ENCODE measurements at regions not wholly inside any gene's neighbourhood (a gene's known extent, or its start where the extent isn't known, plus 50 kb on each side); places are given as distances from the start of the nearest gene placed in this dataset.
"Not testable (repeated sequence)": the region's sequence is repeated elsewhere in the genome, so short reads cannot be mapped to it uniquely, and the experiment has no call there.

DNA sequence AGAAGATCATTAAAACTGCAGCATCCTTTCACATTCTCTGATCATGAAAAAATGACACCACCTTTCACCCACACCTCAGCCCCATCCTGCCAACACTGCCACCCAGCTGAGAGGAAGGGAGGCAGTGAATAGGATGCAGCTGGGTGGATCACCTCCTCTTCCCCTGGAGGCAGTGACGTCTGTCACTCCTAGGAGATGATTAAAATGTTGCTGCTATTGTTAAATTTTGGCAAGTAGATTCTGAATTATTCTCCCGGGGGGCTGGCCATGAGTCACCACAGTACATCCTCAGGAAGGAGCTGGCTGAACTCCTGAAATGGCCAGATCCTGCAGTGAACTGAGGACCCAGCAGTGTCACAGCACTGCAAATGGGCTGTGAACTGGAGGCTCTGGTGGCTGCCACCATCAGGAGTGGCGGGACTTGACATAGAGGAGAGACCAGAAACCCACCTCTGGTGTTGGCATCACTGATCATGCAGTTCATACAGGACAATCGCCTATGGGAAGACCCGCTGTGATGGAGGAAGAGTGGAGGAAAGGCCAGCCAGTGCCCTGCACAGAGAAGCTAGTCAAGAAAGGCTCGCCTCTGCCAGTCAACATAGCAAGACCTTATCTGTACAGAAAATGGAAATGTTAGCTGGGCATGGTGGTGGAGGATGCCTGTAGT lies 199.1 kb downstream of the FAM43A start:
- no peak for DNase-seq (ENCODE audit: low read depth)

DNA sequence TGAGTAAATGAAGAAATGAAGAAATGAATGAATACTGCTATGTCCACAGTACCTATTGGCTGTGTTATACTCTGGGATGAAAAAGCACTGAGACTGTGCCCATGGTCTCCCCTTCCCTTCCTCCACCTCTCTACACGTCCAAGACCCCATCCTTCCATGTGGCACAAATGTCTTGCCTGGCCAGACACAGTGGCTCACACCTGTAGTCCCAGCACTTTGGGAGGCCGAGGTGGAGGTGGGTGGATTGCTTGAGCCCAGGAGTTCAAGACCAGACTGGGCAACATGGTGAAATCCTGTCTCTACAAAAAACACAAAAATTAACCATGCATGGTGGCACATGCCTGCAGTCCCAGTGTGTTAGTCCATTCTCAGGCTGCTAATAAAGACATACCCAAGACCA lies 200.1 kb downstream of the FAM43A start:
- DNase-seq (ENCODE audit: low read depth) = no peak

DNA sequence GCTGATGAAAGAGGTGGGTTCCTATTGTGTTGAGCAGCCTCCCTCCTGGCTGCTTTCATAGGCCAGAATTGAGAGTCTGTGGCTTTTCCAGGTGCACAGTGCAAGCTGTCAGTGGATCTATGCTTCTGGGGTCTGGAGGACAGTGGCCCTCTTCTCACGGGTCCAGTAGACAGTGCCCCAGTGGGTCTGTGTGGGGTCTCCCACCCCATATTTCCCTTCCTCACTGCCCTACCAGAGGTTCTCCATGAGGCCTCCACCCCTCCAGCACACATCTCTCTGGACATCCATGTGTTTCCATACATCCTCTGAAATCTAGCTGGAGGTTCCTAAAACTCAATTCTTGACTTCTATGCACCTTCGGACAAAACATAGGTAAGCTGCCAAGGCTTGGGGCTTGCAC lies 201.2 kb downstream of the FAM43A start:
- no peak for DNase-seq (ENCODE audit: low read depth)

DNA sequence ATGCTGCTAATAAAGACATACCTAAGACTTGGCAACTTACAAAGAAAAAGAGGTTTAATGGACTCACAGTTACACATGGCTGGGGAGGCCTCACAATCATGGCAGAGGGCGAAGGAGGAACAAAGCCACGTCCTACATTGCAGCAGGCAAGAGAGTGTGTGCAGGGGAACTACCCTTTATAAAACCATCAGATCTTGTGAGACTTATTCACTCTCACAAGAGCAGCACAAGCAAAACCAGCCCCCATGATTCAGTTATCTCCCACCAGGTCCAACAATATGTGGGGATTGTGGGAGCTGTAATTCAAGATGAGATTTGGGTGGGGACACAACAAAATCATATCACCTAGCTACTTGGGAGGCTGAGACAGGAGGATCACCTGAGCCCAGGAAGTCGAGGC lies 202.4 kb downstream of the FAM43A start:
- not testable (repeated sequence) for DNase-seq (ENCODE audit: low read depth)

- DNase-seq (ENCODE audit: low read depth) = no peak
Observed at GRCh38 chr3:194888916-194889315, 203.2 kb downstream of the FAM43A start.

GRCh38 chr3:194890091-194890490 lies 204.4 kb downstream of the FAM43A start:
- DNase-seq (ENCODE audit: low read depth) = no peak

GRCh38 chr3:194893121-194893987 lies 207.7 kb downstream of the FAM43A start:
- DNase-seq (ENCODE audit: low read depth) = no peak

GRCh38 chr3:194894538-194894937 lies 208.9 kb downstream of the FAM43A start:
- no peak for DNase-seq (ENCODE audit: low read depth)

GRCh38 chr3:194900854-194901522 lies 215.3 kb downstream of the FAM43A start:
- DNase-seq (ENCODE audit: low read depth) = no peak

- not testable (repeated sequence) for DNase-seq (ENCODE audit: low read depth)
Observed at GRCh38 chr3:194903447-194903846, 217.8 kb downstream of the FAM43A start.

DNA sequence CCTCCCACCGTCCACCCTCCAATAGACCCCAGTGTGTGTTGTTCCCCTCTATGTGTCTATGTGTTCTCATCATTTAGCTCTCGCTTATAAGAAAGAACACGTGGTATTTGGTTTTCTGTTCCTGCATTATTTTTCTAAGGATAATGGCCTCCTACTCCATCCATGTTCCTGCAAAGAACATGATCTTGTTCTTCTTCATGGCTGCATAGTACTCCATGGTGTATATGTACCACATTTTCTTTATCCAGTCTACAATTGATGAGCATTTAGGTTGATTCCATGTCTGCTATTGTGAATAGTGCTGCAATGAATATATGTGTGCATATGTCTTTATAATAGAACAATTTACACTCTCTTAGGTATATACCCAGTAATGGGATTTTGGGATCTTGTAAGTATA lies 219.3 kb downstream of the FAM43A start:
- DNase-seq (ENCODE audit: low read depth) = not testable (repeated sequence)

GRCh38 chr3:194905696-194906095 lies 220.0 kb downstream of the FAM43A start:
- no peak for DNase-seq (ENCODE audit: low read depth)

DNA sequence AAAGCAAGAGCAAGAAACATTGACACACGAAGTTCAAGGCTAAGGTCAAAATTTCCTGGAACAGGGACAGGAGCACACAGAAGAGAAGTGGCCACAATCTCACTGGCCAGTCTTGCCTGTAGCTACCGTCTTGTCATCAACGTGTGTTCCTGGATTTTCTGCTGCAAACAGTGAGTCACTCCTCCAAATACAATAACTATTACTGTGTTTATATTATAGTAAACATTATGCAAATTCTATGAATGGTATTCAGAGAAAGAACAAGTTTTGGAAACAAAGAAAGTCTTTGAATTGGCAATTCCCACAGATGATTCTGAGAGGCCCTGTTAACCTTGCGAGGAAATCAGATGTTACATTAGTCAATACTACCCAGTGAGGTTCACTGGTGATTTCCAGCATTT lies 220.5 kb downstream of the FAM43A start:
- DNase-seq (ENCODE audit: low read depth) = no peak

DNA sequence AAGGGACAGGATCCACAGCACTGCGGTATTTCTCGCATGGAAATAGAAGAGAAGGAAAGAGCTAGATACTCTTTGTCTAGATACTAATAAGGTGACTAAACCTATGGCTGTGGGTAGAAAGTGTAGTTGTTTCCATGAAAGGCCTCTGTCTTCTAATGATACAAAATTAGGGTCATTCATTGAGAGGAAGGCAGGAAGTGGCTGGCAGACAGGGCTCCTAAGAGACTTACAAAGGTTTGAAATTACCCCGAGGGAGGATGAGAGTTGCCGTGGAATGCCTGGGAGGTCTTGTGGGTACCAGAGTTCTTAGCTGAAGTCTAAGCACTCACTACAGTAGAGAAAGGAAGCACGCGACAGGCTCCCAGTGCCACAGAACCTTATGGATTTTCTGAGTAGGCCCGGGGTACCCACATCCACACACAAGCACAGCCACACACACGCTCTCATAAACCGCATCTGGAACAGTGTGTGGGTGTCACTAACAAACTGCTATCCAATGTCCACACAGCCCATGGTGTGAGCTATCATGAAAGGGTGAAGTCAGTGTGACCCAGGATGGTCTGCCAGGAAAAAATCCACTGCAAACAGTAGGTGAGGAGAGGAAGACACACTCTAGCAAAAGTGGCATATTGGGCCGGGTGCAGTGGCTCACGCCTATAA lies 221.4 kb downstream of the FAM43A start:
- DNase-seq (ENCODE audit: low read depth) = no peak

GRCh38 chr3:194907811-194908210 lies 222.1 kb downstream of the FAM43A start:
- DNase-seq (ENCODE audit: low read depth) = no peak

GRCh38 chr3:194908496-194908895 lies 222.8 kb downstream of the FAM43A start:
- DNase-seq (ENCODE audit: low read depth) = no peak

DNA sequence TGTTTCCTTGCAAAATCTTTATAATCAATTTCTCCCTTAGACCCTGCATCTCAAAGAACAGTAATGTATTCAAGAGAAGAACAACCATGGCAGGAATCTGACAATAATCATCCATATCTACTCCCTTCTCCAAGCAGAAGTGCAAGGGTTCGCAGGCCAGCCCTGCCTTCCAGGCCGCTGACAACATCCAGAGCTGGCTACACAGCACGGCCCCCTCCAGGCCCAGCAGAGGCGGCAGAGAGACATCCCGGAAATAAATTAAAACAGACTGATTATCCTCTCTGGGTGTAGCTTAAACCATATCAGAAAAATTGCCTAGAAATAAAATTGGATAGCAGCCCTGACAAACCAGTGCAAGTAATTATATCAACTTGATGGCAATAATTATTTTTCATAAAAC lies 223.3 kb downstream of the FAM43A start:
- no peak for DNase-seq (ENCODE audit: low read depth)

- DNase-seq (ENCODE audit: low read depth) = no peak
Observed at GRCh38 chr3:194910414-194910984, 224.8 kb downstream of the FAM43A start.

GRCh38 chr3:194913316-194913715 lies 227.6 kb downstream of the FAM43A start:
- no peak for DNase-seq (ENCODE audit: low read depth)

DNA sequence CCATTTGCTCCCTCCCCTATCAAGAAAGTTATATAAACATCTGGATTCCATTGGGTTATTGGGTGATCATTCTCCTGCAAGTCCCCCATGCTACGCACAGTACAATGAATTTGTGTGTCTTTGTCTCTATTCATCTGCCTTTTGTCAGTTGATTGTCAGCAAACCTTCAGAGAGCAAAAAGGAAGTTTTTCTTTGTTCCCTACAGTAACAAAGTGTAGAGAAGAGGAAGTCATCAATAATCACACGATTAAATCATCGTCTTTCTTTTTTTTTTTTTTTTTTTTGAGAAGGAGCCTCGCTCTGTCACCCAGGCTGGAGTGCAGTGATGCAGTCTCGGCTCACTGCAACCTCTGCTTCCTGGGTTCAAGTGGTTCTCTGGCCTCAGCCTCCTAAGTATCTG lies 239.2 kb downstream of the FAM43A start:
- DNase-seq (ENCODE audit: low read depth) = not testable (repeated sequence)

DNA sequence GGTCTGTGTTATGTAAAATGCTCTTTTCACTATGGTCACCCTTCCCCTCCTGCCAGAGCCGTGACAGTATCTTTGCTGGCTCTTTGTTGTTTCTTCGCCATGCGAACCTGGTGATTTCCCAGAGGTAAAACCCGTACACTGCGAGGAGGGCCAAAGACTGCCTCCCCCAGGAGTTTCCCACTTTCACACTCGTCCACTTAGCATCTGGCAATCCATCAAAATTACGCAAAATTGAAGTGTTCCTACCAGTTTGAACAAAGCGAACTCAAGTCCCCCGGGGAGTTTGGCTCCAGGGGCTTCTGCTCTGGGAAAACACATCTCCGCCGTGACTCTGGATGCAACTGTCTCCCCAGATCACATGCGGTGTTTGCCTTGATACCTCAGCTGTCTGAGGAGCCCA lies 239.9 kb downstream of the FAM43A start:
- no peak for DNase-seq (ENCODE audit: low read depth)

DNA sequence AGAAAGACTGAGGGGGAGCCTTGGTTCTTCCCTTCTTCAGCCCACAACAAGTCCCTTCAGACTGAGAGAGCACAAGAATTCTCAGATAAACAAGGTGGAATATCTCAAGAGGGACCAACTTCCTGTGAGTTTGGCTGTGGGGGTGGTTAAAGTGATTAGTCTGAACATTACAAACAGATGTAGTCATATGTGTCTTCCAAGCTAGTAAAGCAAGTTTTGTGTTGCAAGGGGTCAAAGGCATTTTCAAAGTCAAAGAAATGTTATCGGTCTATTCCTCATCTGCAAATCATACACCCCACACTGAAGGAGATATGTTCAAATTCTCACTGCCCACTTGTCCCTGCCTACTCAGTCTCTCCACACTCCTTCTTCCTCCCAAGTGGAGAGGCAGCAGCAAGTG lies 242.5 kb downstream of the FAM43A start:
- no peak for DNase-seq (ENCODE audit: low read depth)
